WTC11 (cell line): ENCODE measurements at regions not wholly inside any gene's neighbourhood (a gene's known extent, or its start where the extent isn't known, plus 50 kb on each side); places are given as distances from the start of the nearest gene placed in this dataset.

Experiments
- ATAC-seq: fragments of 200-7000 bp; cut with Tn5 transposase; 2 replicates; pipeline ENCODE4 v1.10.0; 2021; ENCODE audit warnings: mild to moderate bottlenecking, moderate library complexity
- CTCF ChIA-PET: fragments of 300-600 bp; sonication (Branson Sonifier 250); formaldehyde crosslinking; loops from one replicate; lab custom pipeline; 2021; ENCODE audit warnings: antibody characterized with exemption; lab: Charles Lee
- POLR2A ChIA-PET: fragments of 350-600 bp; sonication (Branson Sonifier 250); formaldehyde crosslinking; loops from one replicate; lab custom pipeline; 2021; ENCODE audit warnings: antibody characterized with exemption; lab: Charles Lee
- DNase-seq: peaks from one replicate; pipeline ENCODE4 v3.0.0; 2021; ENCODE audit warnings: low spot score
- H3K27ac Mint-ChIP-seq: 2 replicates; pipeline ENCODE4 v1.8.0; 2021; ENCODE audit warnings: mixed read lengths
- H3K27me3 Mint-ChIP-seq: 2 replicates; pipeline ENCODE4 v1.8.0; 2021; ENCODE audit warnings: low read depth, mild to moderate bottlenecking, moderate library complexity, mixed read lengths
- H3K36me3 Mint-ChIP-seq: 2 replicates; pipeline ENCODE4 v1.8.0; 2021; ENCODE audit warnings: mixed read lengths
- H3K4me1 Mint-ChIP-seq: 2 replicates; pipeline ENCODE4 v1.8.0; 2022; ENCODE audit warnings: mixed read lengths
- H3K4me3 Mint-ChIP-seq: 2 replicates; pipeline ENCODE4 v1.8.0; 2021; ENCODE audit warnings: mild to moderate bottlenecking, moderate library complexity, mixed read lengths
- H3K9me3 Mint-ChIP-seq: 2 replicates; pipeline ENCODE4 v1.8.0; 2021; ENCODE audit warnings: mixed read lengths
- CREM ChIP-seq: sonication (generic); formaldehyde crosslinking; IDR thresholded peaks from 2 replicates; pipeline ENCODE4 v1.8.1; 2022; ENCODE audit warnings: mild to moderate bottlenecking, missing genetic modification reagents, moderate library complexity
- EMX1 ChIP-seq: fragments of 250-450 bp; sonication (Bioruptor Pico); IDR thresholded peaks from 2 replicates; pipeline ENCODE4 v1.8.0; 2021; ENCODE audit warnings: mild to moderate bottlenecking
- FOXP1 ChIP-seq: sonication (generic); formaldehyde crosslinking; IDR thresholded peaks from 2 replicates; pipeline ENCODE4 v1.8.0; 2022; ENCODE audit warnings: missing genetic modification reagents, mild to moderate bottlenecking, moderate library complexity, borderline replicate concordance
- HMGA2 ChIP-seq: fragments of 250-450 bp; sonication (Bioruptor Pico); IDR thresholded peaks from 2 replicates; pipeline ENCODE4 v1.4.0; 2021; ENCODE audit warnings: mild to moderate bottlenecking, moderate library complexity
- JUN ChIP-seq: sonication (generic); formaldehyde crosslinking; IDR thresholded peaks from 2 replicates; pipeline ENCODE4 v1.8.0; 2023; ENCODE audit warnings: mild to moderate bottlenecking, missing genetic modification reagents
- MXD4 ChIP-seq: fragments of 250-450 bp; sonication (Bioruptor Pico); IDR thresholded peaks from 2 replicates; pipeline ENCODE4 v1.8.0; 2021; ENCODE audit warnings: mild to moderate bottlenecking, moderate library complexity, borderline replicate concordance
- MYBL2 ChIP-seq: sonication (generic); formaldehyde crosslinking; IDR thresholded peaks from 2 replicates; pipeline ENCODE4 v1.8.1; 2023; ENCODE audit warnings: mild to moderate bottlenecking, moderate library complexity, missing genetic modification reagents
- NFATC4 ChIP-seq: fragments of 250-450 bp; sonication (Bioruptor Pico); IDR thresholded peaks from 2 replicates; pipeline ENCODE4 v1.9.0; 2021; ENCODE audit warnings: mild to moderate bottlenecking
- NFE2L1 ChIP-seq: sonication (generic); formaldehyde crosslinking; IDR thresholded peaks from 2 replicates; pipeline ENCODE4 v1.8.1; 2023; ENCODE audit warnings: missing genetic modification reagents
- NR2C2 ChIP-seq: sonication (generic); formaldehyde crosslinking; IDR thresholded peaks from 2 replicates; pipeline ENCODE4 v1.8.0; 2022; ENCODE audit warnings: mild to moderate bottlenecking, missing genetic modification reagents
- NR3C1 ChIP-seq: sonication (generic); formaldehyde crosslinking; conservative IDR thresholded peaks from 2 replicates; pipeline ENCODE4 v1.8.1; 2023; ENCODE audit warnings: low read depth, mild to moderate bottlenecking, missing genetic modification reagents
- RORB ChIP-seq: fragments of 250-450 bp; sonication (Bioruptor Pico); IDR thresholded peaks from 2 replicates; pipeline ENCODE4 v1.9.0; 2021; ENCODE audit warnings: mild to moderate bottlenecking
- SMAD4 ChIP-seq: sonication (generic); formaldehyde crosslinking; IDR thresholded peaks from 2 replicates; pipeline ENCODE4 v1.8.0; 2022; ENCODE audit warnings: mild to moderate bottlenecking, missing genetic modification reagents
- SP1 ChIP-seq: sonication (generic); formaldehyde crosslinking; conservative IDR thresholded peaks from 2 replicates; pipeline ENCODE4 v1.8.1; 2022; ENCODE audit warnings: missing genetic modification reagents
- TEAD1 ChIP-seq: sonication (generic); formaldehyde crosslinking; IDR thresholded peaks from 2 replicates; pipeline ENCODE4 v1.8.0; 2022; ENCODE audit warnings: mild to moderate bottlenecking, missing genetic modification reagents
- TEAD4 ChIP-seq: sonication (generic); formaldehyde crosslinking; IDR thresholded peaks from 2 replicates; pipeline ENCODE4 v1.8.0; 2022; ENCODE audit warnings: mild to moderate bottlenecking, missing genetic modification reagents
- ZNF317 ChIP-seq: sonication (generic); formaldehyde crosslinking; IDR thresholded peaks from 2 replicates; pipeline ENCODE4 v1.8.1; 2023; ENCODE audit warnings: low read depth, mild to moderate bottlenecking, moderate library complexity, missing genetic modification reagents, borderline replicate concordance
- TF ChIP-seq, protein P1 (sequence below): sonication (generic); formaldehyde crosslinking; IDR thresholded peaks from 2 replicates; pipeline ENCODE4 v1.8.1; 2023; ENCODE audit warnings: mild to moderate bottlenecking, missing genetic modification reagents, moderate library complexity
- TF ChIP-seq, protein P2 (sequence below): sonication (generic); formaldehyde crosslinking; conservative IDR thresholded peaks from 2 replicates; pipeline ENCODE4 v1.8.1; 2022; ENCODE audit warnings: mild to moderate bottlenecking, missing genetic modification reagents

DNA sequence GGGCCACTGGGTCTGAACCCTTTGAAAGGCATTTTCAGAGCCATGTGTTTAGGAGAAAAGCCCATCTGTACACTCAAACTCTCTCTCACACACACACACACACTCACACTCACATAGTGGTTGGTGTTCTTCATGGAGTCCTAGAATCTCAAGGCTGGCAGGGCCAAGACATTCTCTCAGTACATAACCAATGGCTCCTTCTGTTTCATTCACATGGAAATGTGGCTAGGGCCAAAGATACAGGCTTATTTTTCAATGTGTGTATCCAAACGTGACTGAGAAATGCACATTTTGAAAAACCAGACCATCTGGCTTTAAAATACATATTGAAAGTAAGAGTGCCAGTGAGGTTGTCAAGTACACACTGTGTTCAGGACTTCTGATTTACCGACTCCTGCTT lies 59.0 kb upstream of the SALL1 start:
- Mint-ChIP-seq H3K9me3 (no peaks in the 10 kb centered on the region), H3K27ac (no peak overlapping the region)
- TF ChIP-seq HMGA2 (CRISPR knock-in tag) (no peak), FOXP1 (CRISPR knock-in tag) (no peak), NFATC4 (CRISPR knock-in tag) (no peak), NR2C2 (CRISPR knock-in tag) (no peak), MYBL2 (CRISPR knock-in tag) (no peak), MXD4 (CRISPR knock-in tag) (no peak), NR3C1 (CRISPR knock-in tag) (no peak)
- TF ChIP-seq, protein P1, sequence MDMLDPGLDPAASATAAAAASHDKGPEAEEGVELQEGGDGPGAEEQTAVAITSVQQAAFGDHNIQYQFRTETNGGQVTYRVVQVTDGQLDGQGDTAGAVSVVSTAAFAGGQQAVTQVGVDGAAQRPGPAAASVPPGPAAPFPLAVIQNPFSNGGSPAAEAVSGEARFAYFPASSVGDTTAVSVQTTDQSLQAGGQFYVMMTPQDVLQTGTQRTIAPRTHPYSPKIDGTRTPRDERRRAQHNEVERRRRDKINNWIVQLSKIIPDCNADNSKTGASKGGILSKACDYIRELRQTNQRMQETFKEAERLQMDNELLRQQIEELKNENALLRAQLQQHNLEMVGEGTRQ (CRISPR knock-in tag), result no peak
- TF ChIP-seq, all 79 proteins: peak for 0
- no peaks in the 10 kb centered on the region for H3K36me3 Mint-ChIP-seq
- ChIA-PET POLR2A (no interaction called here), CTCF (no interaction called here)
- DNase-seq, result no peak
- no peaks in the 10 kb centered on the region for H3K27me3 Mint-ChIP-seq
- H3K4me1 Mint-ChIP-seq, result peaks cover 17% of the 10 kb centered on the region
- no peak overlapping the region for H3K4me3 Mint-ChIP-seq
- no peak for ATAC-seq

DNA sequence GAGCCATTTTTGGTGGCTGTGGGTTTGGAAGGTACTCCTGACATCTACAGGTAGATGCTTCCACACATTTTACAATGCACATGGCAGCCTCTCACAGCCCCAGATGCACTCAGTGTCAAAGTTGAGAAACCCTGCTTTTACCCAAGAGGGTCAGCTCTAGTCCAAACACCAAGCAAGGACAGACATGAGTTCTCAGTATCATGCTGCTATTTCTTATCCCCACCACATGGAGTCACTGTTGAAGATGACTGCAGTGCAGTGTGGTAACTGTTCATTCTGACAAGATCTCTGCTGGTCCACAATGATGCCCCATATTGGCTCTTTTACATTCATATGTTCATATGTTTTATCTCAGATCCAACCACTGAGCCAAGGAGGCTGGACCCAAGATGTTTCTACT lies 50.5 kb upstream of the SALL1 start:
- H3K4me1 Mint-ChIP-seq, result no peaks in the 10 kb centered on the region
- DNase-seq (no peak), ATAC-seq (no peak)
- TF ChIP-seq JUN (CRISPR knock-in tag), result no peak
- no peak for TF ChIP-seq NFE2L1 (CRISPR knock-in tag)
- no peak for TF ChIP-seq SMAD4
- no peak for TF ChIP-seq TEAD1 (CRISPR knock-in tag)
- no peak for TF ChIP-seq SP1 (CRISPR knock-in tag)
- no peak for TF ChIP-seq EMX1 (CRISPR knock-in tag)
- TF ChIP-seq, protein P2, sequence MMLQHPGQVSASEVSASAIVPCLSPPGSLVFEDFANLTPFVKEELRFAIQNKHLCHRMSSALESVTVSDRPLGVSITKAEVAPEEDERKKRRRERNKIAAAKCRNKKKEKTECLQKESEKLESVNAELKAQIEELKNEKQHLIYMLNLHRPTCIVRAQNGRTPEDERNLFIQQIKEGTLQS (CRISPR knock-in tag), result no peak
- no peak for TF ChIP-seq ZNF317 (CRISPR knock-in tag)
- TF ChIP-seq TEAD4 (CRISPR knock-in tag), result no peak
- no peak for TF ChIP-seq RORB
- no peak for TF ChIP-seq CREM (CRISPR knock-in tag)
- H3K36me3 Mint-ChIP-seq, result peaks cover 12% of the 10 kb centered on the region
- ChIA-PET POLR2A (no interaction called here), CTCF (interaction anchor here (0.6 kb wide), 1 partner anchor 546 kb away, joined by 3 read pairs; no protein-coding TSS in a partner anchor)
- H3K27ac Mint-ChIP-seq, result no peak overlapping the region
- H3K27me3 Mint-ChIP-seq, result no peaks in the 10 kb centered on the region; the same call in 1 of the 2 replicates
- no peak overlapping the region for H3K4me3 Mint-ChIP-seq
- peaks cover 30% of the 10 kb centered on the region for H3K9me3 Mint-ChIP-seq
